GM19043 (cell line): ENCODE measurements at regions not wholly inside any gene's neighbourhood (a gene's known extent, or its start where the extent isn't known, plus 50 kb on each side); places are given as distances from the start of the nearest gene placed in this dataset.
"Not testable (repeated sequence)": the region's sequence is repeated elsewhere in the genome, so short reads cannot be mapped to it uniquely, and the experiment has no call there.

Experiments
- ATAC-seq: cut with Tn5 transposase; IDR thresholded peaks from one replicate; pipeline ENCODE4 v1.9.1; 2021; ENCODE audit warnings: low read depth; ENCODE audit not compliant: unreplicated experiment

GRCh38 chr1:229905031-229905545, 161.9 kb upstream of the GALNT2 start:
- ATAC-seq: no peak

- no peak for ATAC-seq
These were observed 161.4 kb upstream of the GALNT2 start for GRCh38 chr1:229905652-229906051.

- ATAC-seq: no peak
These were observed 159.0 kb upstream of the GALNT2 start for GRCh38 chr1:229907884-229908638.

GRCh38 chr1:229908689-229909088, 158.3 kb upstream of the GALNT2 start:
- no peak for ATAC-seq

- ATAC-seq: no peak
These were observed 153.5 kb upstream of the GALNT2 start for GRCh38 chr1:229913489-229913888.

- ATAC-seq: not testable (repeated sequence)
These were observed 147.6 kb upstream of the GALNT2 start for GRCh38 chr1:229919488-229919887.

GRCh38 chr1:229920683-229921082, 146.4 kb upstream of the GALNT2 start:
- ATAC-seq: no peak

GRCh38 chr1:229922249-229922648, 144.8 kb upstream of the GALNT2 start:
- ATAC-seq: no peak

GRCh38 chr1:229924639-229925038, 142.4 kb upstream of the GALNT2 start:
- ATAC-seq: no peak

GRCh38 chr1:229928767-229929166, 138.3 kb upstream of the GALNT2 start:
- no peak for ATAC-seq

GRCh38 chr1:229931751-229932150, 135.3 kb upstream of the GALNT2 start:
- ATAC-seq: not testable (repeated sequence)

GRCh38 chr1:229935157-229935556, 131.9 kb upstream of the GALNT2 start:
- not testable (repeated sequence) for ATAC-seq

GRCh38 chr1:229938551-229938950, 128.5 kb upstream of the GALNT2 start:
- no peak for ATAC-seq

GRCh38 chr1:229940684-229941083, 126.4 kb upstream of the GALNT2 start:
- ATAC-seq: no peak

- ATAC-seq: no peak
These were observed 125.9 kb upstream of the GALNT2 start for GRCh38 chr1:229941160-229941559.

- no peak for ATAC-seq
These were observed 125.2 kb upstream of the GALNT2 start for GRCh38 chr1:229941831-229942230.

GRCh38 chr1:229942501-229942900, 124.5 kb upstream of the GALNT2 start:
- ATAC-seq: no peak

GRCh38 chr1:229943148-229943714, 123.8 kb upstream of the GALNT2 start:
- ATAC-seq: no peak

GRCh38 chr1:229943988-229944743, 122.9 kb upstream of the GALNT2 start:
- ATAC-seq: no peak

- ATAC-seq: no peak
These were observed 121.2 kb upstream of the GALNT2 start for GRCh38 chr1:229945795-229946194.

- no peak for ATAC-seq
These were observed 119.1 kb upstream of the GALNT2 start for GRCh38 chr1:229947968-229948367.
